HFF-Myc (cell line): ENCODE measurements at regions not wholly inside any gene's neighbourhood (a gene's known extent, or its start where the extent isn't known, plus 50 kb on each side); places are given as distances from the start of the nearest gene placed in this dataset.
A peak's percentile ranks its signal among the peaks of the same experiment; 100 is the strongest.

ENCODE experiments used
- DNase-seq: peaks from one replicate; pipeline ENCODE4 v3.0.0-alpha.2; 2011; ENCODE audit warnings: low read depth; ENCODE audit errors: extremely low read depth
- H3K4me3 ChIP-seq: replicated peaks from 2 replicates; pipeline ENCODE4 v1.5.1; 2011; ENCODE audit warnings: low read depth, mild to moderate bottlenecking, control low read depth, low read length
- CTCF ChIP-seq: IDR thresholded peaks from 2 replicates; pipeline ENCODE4 v1.5.1; 2012; ENCODE audit warnings: mild to moderate bottlenecking, low read depth, low read length, control low read depth; ENCODE audit errors: missing control alignments

- no peak for TF ChIP-seq CTCF
- H3K4me3 ChIP-seq, result no peak overlapping the region
- DNase-seq, result peak; percentile 86
Measured at GRCh38 chr6:139587469-139587868, 213.0 kb upstream of the CITED2 start.

GRCh38 chr6:139586273-139586672 lies 211.8 kb upstream of the CITED2 start:
- H3K4me3 ChIP-seq, result no peak overlapping the region
- no peak for DNase-seq
- no peak for TF ChIP-seq CTCF

GRCh38 chr6:139584599-139584998 lies 210.2 kb upstream of the CITED2 start:
- DNase-seq, result no peak
- TF ChIP-seq CTCF, result no peak
- no peak overlapping the region for H3K4me3 ChIP-seq

GRCh38 chr6:139583420-139583819 lies 209.0 kb upstream of the CITED2 start:
- H3K4me3 ChIP-seq, result no peak overlapping the region
- no peak for TF ChIP-seq CTCF
- no peak for DNase-seq

GRCh38 chr6:139582956-139583355 lies 208.5 kb upstream of the CITED2 start:
- no peak for DNase-seq
- TF ChIP-seq CTCF, result no peak
- no peak overlapping the region for H3K4me3 ChIP-seq

GRCh38 chr6:139581485-139581865 lies 207.0 kb upstream of the CITED2 start:
- no peak for TF ChIP-seq CTCF
- no peak overlapping the region for H3K4me3 ChIP-seq
- no peak for DNase-seq
